Loucy (cell line): ENCODE measurements at regions not wholly inside any gene's neighbourhood (a gene's known extent, or its start where the extent isn't known, plus 50 kb on each side); places are given as distances from the start of the nearest gene placed in this dataset.

ENCODE experiments used
- CTCF ChIP-seq: fragments of 200-600 bp; sonication (generic); conservative IDR thresholded peaks from 2 replicates; pipeline ENCODE4 v1.5.1; 2014; ENCODE audit warnings: mild to moderate bottlenecking, antibody characterized with exemption, low read length
- EZH2phosphoT487 ChIP-seq: fragments of 200-600 bp; IDR thresholded peaks from 2 replicates; pipeline ENCODE4 v1.6.1; 2018; ENCODE audit warnings: antibody characterized with exemption, mild to moderate bottlenecking, moderate library complexity, borderline replicate concordance

- TF ChIP-seq CTCF (no peak), EZH2phosphoT487 (no peak)
Observed at GRCh38 chr14:104280085-104280901, 141.9 kb downstream of the KIF26A start.
